ENCODE measurements at regions not wholly inside any gene's neighbourhood (a gene's known extent, or its start where the extent isn't known, plus 50 kb on each side); places are given as distances from the start of the nearest gene placed in this dataset.
"Not testable (repeated sequence)": the region's sequence is repeated elsewhere in the genome, so short reads cannot be mapped to it uniquely, and the experiment has no call there.

DNA sequence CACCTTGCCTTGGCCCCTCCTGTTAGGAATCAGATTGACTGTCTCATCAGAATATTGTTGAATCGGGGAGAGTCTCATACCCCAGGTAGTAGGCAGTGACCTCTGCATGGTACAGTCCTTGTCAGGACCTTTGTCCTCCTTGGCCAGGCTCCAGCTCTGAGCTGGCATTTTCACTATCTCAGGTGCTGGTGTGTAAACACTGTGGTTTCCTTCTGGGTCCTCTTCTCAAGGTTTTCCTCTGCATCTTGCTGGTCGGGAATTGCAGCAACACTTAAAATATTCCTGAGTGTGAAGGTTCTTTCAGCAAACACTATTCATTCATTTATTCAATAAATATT is 69.7 kb upstream of the TAMM41 start:
- not testable (repeated sequence) for DNase-seq (ENCODE audit: insufficient read length, low spot score); FAIRE-seq

- FAIRE-seq (no peak), DNase-seq (ENCODE audit: insufficient read length, low spot score) (no peak)
Measured at GRCh38 chr3:11917051-11917450, 70.4 kb upstream of the TAMM41 start.

DNA sequence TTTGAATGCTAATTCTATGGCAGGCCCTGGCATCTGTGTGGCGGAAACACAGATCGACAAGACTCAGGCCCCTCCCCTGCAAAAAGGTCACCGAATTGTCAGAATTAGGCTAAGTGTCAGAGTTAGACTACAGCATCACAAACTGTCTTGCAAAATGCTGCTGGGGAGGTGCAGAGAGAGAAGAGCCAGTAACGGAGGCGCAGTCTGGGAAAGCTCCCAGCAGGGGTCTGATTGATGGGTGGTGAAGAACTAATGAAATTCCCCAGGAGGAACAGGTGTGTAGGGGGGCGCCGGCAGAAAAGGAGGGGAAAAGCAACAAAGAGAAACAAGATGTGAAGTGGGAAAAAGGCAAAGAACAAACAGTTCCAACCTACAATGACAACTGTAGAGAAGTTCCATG is 72.7 kb upstream of the TAMM41 start:
- DNase-seq (ENCODE audit: insufficient read length, low spot score) = no peak
- no peak for FAIRE-seq

- FAIRE-seq (no peak), DNase-seq (ENCODE audit: insufficient read length, low spot score) (no peak)
Measured at GRCh38 chr3:11924518-11924917, 77.8 kb upstream of the TAMM41 start.

- FAIRE-seq (no peak), DNase-seq (ENCODE audit: insufficient read length, low spot score) (no peak)
Measured at GRCh38 chr3:11928381-11928780, 75.8 kb upstream of the SYN2 start.

GRCh38 chr3:11929531-11929930 is 74.7 kb upstream of the SYN2 start:
- DNase-seq (ENCODE audit: insufficient read length, low spot score) = no peak
- no peak for FAIRE-seq

- no peak for FAIRE-seq
- no peak for DNase-seq (ENCODE audit: insufficient read length, low spot score)
Measured at GRCh38 chr3:11930084-11930483, 74.1 kb upstream of the SYN2 start.

- no peak for FAIRE-seq
- no peak for DNase-seq (ENCODE audit: insufficient read length, low spot score)
Measured at GRCh38 chr3:11932636-11933035, 71.6 kb upstream of the SYN2 start.

DNA sequence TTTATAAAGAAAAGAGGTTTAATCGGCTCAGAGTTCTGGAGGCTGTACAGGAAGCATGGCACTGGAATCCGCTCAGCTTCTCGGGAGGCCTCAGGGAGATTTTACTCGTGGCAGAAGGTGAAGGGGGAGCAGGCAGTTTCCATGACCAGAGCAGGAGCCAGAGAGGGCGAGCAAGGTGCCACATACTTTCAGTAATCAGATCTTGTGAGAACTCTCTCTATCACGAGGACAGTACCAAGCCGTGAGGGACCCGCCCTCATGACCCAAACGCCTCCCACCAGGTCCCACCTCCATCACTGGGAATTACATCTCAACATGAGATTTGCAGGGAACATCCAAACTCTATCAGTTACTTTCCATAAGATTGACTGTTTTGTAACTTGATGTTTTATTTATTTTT is 70.7 kb upstream of the SYN2 start:
- no peak for FAIRE-seq
- DNase-seq (ENCODE audit: insufficient read length, low spot score) = no peak

GRCh38 chr3:11944052-11944673 is 60.0 kb upstream of the SYN2 start:
- DNase-seq (ENCODE audit: insufficient read length, low spot score) (peak; percentile 15), FAIRE-seq (no peak)

DNA sequence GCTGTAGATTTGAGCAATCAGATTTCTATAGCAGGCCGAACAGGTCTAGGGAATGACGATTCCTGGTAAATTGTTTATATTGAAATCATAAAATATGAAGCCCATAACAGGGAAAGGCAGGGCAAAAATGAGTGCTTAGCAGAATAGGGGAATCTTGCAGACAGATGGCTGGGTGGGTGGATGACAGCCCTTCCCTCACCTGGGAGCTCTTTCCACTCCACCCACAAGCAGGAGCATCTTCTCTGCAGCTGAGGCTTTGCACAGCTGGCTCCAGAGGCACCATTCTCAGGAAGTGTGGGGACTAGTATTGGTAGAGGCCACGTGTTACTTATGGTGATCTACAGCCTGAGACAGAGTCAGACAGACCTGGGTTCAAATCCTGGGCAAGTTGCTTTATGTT is 55.9 kb upstream of the SYN2 start:
- FAIRE-seq (no peak), DNase-seq (ENCODE audit: insufficient read length, low spot score) (no peak)

DNA sequence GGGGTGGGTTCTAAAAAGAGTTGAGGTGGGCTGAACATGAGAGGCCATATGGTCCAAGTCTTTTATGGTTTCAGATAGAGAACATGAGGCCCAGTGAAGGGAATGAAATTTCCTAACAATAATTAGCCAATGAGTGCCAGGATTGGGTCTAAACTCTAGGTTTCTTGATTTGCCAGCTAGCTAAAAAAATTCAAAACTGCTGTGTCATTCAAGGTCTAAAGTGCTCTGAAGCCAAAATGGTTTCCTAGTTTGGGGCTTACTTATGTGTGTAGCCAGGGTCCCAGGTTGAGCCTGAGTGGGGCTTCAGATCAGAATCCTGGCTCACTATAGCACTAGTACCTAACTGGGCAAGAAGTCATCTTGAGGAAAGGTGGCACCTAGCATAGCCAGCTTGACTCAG is 55.3 kb upstream of the SYN2 start:
- FAIRE-seq (no peak), DNase-seq (ENCODE audit: insufficient read length, low spot score) (no peak)

- DNase-seq (ENCODE audit: insufficient read length, low spot score) (no peak), FAIRE-seq (no peak)
Measured at GRCh38 chr3:11949351-11949750, 54.8 kb upstream of the SYN2 start.

DNA sequence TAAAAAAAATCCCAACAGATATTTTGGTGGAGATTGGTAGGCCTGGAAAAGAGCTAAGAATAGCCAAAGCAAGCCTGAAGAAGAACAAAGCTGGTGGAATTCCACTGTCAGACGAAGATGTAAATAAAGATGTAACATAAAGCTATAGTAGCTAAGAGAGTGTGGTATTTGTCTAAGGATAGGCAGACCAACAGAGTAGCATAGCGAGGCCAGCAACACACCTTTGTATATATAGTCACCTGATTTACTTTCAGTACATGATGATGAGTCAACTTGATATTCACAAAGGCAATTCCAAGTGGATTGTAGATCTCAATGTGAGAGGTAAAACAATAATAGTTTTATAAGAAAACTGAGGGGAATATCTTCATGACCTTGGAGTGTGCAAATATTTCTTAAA is 53.6 kb upstream of the SYN2 start:
- DNase-seq (ENCODE audit: insufficient read length, low spot score) (no peak), FAIRE-seq (no peak)

DNA sequence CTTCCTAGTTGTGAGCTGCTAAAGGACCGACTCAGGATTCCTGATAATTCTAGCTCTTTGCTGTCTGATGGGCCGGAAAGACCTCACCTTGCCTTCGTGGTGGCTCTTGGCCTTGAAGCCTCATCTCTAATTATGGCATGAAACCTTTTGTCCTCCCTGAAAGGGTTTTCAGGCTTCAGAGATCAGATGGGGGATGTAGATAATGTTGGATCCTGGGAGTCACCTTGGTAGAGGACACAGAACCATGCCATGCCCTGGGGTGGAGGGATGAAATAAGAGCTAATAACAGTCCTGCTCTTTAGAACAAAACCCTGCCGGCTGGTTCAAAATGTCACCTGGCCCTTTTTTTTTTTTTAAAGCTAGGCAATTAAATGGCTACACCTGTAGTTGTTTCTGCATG is 50.8 kb upstream of the SYN2 start:
- DNase-seq (ENCODE audit: insufficient read length, low spot score) = no peak
- no peak for FAIRE-seq

DNA sequence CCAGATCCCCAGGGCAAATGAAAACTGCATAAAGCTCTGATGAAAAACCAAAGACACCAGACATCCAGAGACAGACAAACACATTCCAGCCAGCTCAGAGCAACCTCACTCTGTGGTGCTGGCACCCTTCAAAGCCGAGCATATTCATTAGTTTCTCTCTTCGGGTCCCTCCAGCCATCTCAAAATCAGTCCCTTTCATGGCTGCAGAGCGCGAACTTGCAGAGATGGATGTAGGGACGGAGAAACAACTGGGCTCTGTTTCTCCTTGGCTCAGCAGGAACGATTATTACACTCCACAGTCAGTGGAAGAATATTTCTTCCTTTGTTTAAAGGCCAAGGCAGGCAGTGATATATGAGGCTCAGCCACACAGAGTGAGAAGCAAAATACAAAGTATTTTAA is 50.4 kb upstream of the SYN2 start:
- FAIRE-seq (no peak), DNase-seq (ENCODE audit: insufficient read length, low spot score) (no peak)

DNA sequence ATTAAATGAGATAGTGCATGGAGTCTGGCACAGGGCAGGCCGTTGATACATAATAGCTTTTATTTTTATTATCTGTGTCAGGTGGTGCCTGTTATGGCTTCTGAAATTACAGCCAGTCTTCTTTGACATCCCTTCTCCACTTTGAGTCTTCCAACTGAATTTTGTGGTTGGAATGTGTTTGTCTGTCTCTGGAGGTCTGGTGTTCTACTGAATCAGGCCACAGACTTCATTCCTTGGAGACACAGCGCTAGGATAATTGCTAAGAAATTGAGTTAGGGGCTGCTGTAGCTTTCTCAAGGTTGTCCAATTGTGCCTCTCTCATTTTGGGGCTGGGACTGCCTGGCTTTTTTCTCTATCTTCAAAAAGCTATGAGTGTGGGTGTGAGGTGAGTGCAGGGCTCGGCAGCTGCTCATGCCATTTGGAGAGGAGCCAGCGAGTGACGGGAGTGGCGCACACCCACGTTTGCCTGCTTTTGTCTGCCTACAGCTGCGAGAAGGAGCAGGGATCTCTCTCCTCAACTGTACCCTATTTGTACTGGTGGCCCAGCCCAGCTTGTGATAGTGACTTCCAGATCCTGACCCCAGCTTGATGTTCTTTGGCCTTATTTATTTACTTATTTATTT is 49.8 kb upstream of the SYN2 start:
- DNase-seq (ENCODE audit: insufficient read length, low spot score) (no peak), FAIRE-seq (no peak)

Measured in HTR-8/SVneo (cell line).